Glutamatergic neuron (in vitro differentiated cells): ENCODE measurements at regions not wholly inside any gene's neighbourhood (a gene's known extent, or its start where the extent isn't known, plus 50 kb on each side); places are given as distances from the start of the nearest gene placed in this dataset.

Source experiments
- DNase-seq: peaks from one replicate; pipeline ENCODE4 v3.0.0; 2022
- H3K27ac Mint-ChIP-seq: one replicate; pipeline ENCODE4 v1.8.0; 2020; ENCODE audit warnings: mild to moderate bottlenecking, mixed read lengths, inconsistent platforms; ENCODE audit not compliant: unreplicated experiment
- H3K27me3 Mint-ChIP-seq: one replicate; pipeline ENCODE4 v1.8.0; 2020; ENCODE audit warnings: mild to moderate bottlenecking, moderate library complexity, mixed read lengths, inconsistent platforms; ENCODE audit not compliant: unreplicated experiment
- H3K36me3 Mint-ChIP-seq: one replicate; pipeline ENCODE4 v1.8.0; 2020; ENCODE audit warnings: mild to moderate bottlenecking, mixed read lengths, inconsistent platforms; ENCODE audit not compliant: unreplicated experiment
- H3K4me1 Mint-ChIP-seq: one replicate; pipeline ENCODE4 v1.8.0; 2020; ENCODE audit warnings: mild to moderate bottlenecking, low read depth, mixed read lengths, inconsistent platforms; ENCODE audit not compliant: unreplicated experiment
- H3K4me3 Mint-ChIP-seq: one replicate; pipeline ENCODE4 v1.8.0; 2020; ENCODE audit warnings: mild to moderate bottlenecking, mixed read lengths, inconsistent platforms; ENCODE audit not compliant: unreplicated experiment
- H3K9me3 Mint-ChIP-seq: one replicate; pipeline ENCODE4 v1.8.0; 2020; ENCODE audit warnings: mild to moderate bottlenecking, moderate library complexity, mixed read lengths, inconsistent platforms; ENCODE audit not compliant: unreplicated experiment
- TF ChIP-seq, protein P1 (sequence below): fragments of 200-600 bp; sonication (generic); IDR thresholded peaks from one replicate; pipeline ENCODE4 v1.5.0; 2021; ENCODE audit not compliant: partially characterized antibody, unreplicated experiment

GRCh38 chr18:39454866-39455265, 1889.3 kb upstream of the CELF4 start:
- H3K4me3 Mint-ChIP-seq, result no peak overlapping the region
- H3K9me3 Mint-ChIP-seq, result no peaks in the 10 kb centered on the region
- no peaks in the 10 kb centered on the region for H3K36me3 Mint-ChIP-seq
- DNase-seq, result no peak
- TF ChIP-seq, protein P1, sequence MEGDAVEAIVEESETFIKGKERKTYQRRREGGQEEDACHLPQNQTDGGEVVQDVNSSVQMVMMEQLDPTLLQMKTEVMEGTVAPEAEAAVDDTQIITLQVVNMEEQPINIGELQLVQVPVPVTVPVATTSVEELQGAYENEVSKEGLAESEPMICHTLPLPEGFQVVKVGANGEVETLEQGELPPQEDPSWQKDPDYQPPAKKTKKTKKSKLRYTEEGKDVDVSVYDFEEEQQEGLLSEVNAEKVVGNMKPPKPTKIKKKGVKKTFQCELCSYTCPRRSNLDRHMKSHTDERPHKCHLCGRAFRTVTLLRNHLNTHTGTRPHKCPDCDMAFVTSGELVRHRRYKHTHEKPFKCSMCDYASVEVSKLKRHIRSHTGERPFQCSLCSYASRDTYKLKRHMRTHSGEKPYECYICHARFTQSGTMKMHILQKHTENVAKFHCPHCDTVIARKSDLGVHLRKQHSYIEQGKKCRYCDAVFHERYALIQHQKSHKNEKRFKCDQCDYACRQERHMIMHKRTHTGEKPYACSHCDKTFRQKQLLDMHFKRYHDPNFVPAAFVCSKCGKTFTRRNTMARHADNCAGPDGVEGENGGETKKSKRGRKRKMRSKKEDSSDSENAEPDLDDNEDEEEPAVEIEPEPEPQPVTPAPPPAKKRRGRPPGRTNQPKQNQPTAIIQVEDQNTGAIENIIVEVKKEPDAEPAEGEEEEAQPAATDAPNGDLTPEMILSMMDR, result no peak
- no peak overlapping the region for H3K27ac Mint-ChIP-seq
- no peaks in the 10 kb centered on the region for H3K4me1 Mint-ChIP-seq
- peaks cover 2% of the 10 kb centered on the region for H3K27me3 Mint-ChIP-seq

DNA sequence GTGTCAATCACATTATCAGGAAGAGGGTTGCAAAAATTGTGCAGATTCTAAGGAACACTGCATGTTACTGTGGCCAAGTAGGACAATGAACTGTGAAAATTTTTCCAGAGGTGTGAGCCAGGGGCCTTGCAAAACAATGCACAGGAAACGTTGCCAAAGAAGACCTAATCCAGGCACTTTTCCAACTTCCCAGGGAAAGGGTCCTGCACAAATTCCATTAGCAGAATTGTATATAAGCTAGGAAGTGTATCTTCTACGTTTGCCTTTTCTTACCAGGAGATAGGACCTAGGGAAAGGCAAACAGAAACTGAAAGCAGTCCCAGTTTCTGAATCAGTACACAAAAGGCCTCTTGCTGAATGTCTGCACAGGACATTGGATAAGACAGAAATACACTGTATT, 1888.3 kb upstream of the CELF4 start:
- TF ChIP-seq, protein P1, result no peak
- DNase-seq, result no peak
- no peaks in the 10 kb centered on the region for H3K36me3 Mint-ChIP-seq
- H3K9me3 Mint-ChIP-seq, result no peaks in the 10 kb centered on the region
- H3K27me3 Mint-ChIP-seq, result peaks cover 2% of the 10 kb centered on the region
- no peak overlapping the region for H3K27ac Mint-ChIP-seq
- no peaks in the 10 kb centered on the region for H3K4me1 Mint-ChIP-seq
- H3K4me3 Mint-ChIP-seq, result no peak overlapping the region

GRCh38 chr18:39453356-39453755, 1887.8 kb upstream of the CELF4 start:
- H3K9me3 Mint-ChIP-seq, result no peaks in the 10 kb centered on the region

GRCh38 chr18:39450958-39451357, 1885.4 kb upstream of the CELF4 start:
- Mint-ChIP-seq H3K4me1 (no peaks in the 10 kb centered on the region), H3K27ac (no peak overlapping the region)
- TF ChIP-seq, protein P1, result no peak

More at GRCh38 chr18:39453356-39453755, 1887.8 kb upstream of the CELF4 start:
- no peak for DNase-seq
- no peaks in the 10 kb centered on the region for H3K4me1 Mint-ChIP-seq
- TF ChIP-seq, protein P1, result no peak
- H3K27ac Mint-ChIP-seq, result no peak overlapping the region
- H3K36me3 Mint-ChIP-seq, result no peaks in the 10 kb centered on the region
- H3K4me3 Mint-ChIP-seq, result no peak overlapping the region
- H3K27me3 Mint-ChIP-seq, result peaks cover 2% of the 10 kb centered on the region

DNA sequence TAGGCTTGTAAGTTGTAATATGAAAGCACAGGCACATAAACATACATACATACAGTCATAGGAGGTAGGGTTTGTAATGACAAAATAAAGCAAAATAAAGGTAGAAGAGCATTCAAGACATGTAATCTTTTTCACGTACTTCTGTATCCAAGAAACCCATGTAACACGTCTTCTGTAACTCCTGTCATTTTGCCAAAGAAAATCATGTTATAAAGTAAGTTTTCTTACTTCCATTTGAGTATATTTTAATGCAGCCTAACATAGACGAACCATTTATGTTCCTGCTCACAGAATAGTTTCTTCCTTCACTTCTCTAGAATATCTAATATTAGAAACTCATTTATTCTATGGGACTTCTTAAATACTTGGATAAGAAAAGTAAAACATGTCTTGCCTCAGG, 1884.0 kb upstream of the CELF4 start:
- TF ChIP-seq, protein P1, result no peak
- Mint-ChIP-seq H3K4me3 (no peak overlapping the region), H3K27ac (no peak overlapping the region), H3K36me3 (no peaks in the 10 kb centered on the region), H3K9me3 (peaks cover 1% of the 10 kb centered on the region), H3K27me3 (peaks cover 2% of the 10 kb centered on the region), H3K4me1 (no peaks in the 10 kb centered on the region)
- DNase-seq, result no peak

More at GRCh38 chr18:39450958-39451357, 1885.4 kb upstream of the CELF4 start:
- Mint-ChIP-seq H3K9me3 (peaks cover under 1% of the 10 kb centered on the region), H3K27me3 (peaks cover 2% of the 10 kb centered on the region), H3K36me3 (no peaks in the 10 kb centered on the region), H3K4me3 (no peak overlapping the region)
- DNase-seq, result no peak
